Colonic mucosa (tissue), 4 donors: ENCODE measurements at regions not wholly inside any gene's neighbourhood (a gene's known extent, or its start where the extent isn't known, plus 50 kb on each side); places are given as distances from the start of the nearest gene placed in this dataset.

Experiments
- DNase-seq: peaks from one replicate; pipeline ENCODE4 v3.0.0-alpha.2; 2020
- H3K27ac ChIP-seq: fragments of 200-600 bp; one replicate; pipeline ENCODE4 v1.8.0; 2021
- H3K27me3 ChIP-seq: fragments of 200-600 bp; one replicate; pipeline ENCODE4 v1.8.0; 2021
- H3K36me3 ChIP-seq: fragments of 200-600 bp; one replicate; pipeline ENCODE4 v1.8.0; 2021
- H3K4me1 ChIP-seq: fragments of 200-600 bp; one replicate; pipeline ENCODE4 v1.8.0; 2021; ENCODE audit warnings: mild to moderate bottlenecking
- H3K4me3 ChIP-seq: fragments of 200-600 bp; one replicate; pipeline ENCODE4 v1.8.0; 2021
- H3K9ac ChIP-seq, 2 donors: one replicate each; pipeline ENCODE4 v1.7.0; 2013; ENCODE audit warnings: control low read depth in 2 of 2, low read depth in 2 of 2, low read length in 2 of 2
- H3K9me3 ChIP-seq: fragments of 200-600 bp; one replicate; pipeline ENCODE4 v1.8.0; 2021
- intact Hi-C: fragments of 100-400 bp; cut with DNase I; formaldehyde crosslinking; loops from one replicate; pipeline ENCODE4 v1.14.1; 2022
- TF ChIP-seq, protein P1 (sequence below): fragments of 200-600 bp; IDR thresholded peaks from one replicate; pipeline ENCODE4 v1.8.0; 2022; ENCODE audit warnings: antibody characterized with exemption, mild to moderate bottlenecking
- donor health status: healthy.
- donor health status: DM: no; HTN: no; CAD: no.
- donor health status: DM: no; HTN: no; CAD: no.

DNA sequence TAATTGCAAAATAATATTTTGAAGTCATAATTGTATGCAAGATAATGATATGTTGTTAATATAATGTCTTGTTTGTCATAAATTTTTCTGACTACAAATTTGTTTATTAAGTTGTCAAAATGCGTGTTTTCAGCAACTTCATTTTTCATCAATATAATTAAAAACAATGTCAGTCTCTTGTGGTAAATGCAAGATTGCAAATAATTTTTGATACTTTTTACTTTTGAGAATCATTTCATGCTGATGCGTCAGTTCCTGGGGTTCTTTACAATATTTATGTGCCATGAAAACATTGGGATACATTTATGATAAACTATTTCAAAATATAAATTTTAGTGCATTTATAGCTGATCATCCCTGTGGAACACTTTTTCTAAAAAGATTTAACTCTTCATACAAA is 1504.8 kb downstream of the BRD1 start:
- H3K9ac ChIP-seq, result no peak overlapping the region
- TF ChIP-seq, protein P1, sequence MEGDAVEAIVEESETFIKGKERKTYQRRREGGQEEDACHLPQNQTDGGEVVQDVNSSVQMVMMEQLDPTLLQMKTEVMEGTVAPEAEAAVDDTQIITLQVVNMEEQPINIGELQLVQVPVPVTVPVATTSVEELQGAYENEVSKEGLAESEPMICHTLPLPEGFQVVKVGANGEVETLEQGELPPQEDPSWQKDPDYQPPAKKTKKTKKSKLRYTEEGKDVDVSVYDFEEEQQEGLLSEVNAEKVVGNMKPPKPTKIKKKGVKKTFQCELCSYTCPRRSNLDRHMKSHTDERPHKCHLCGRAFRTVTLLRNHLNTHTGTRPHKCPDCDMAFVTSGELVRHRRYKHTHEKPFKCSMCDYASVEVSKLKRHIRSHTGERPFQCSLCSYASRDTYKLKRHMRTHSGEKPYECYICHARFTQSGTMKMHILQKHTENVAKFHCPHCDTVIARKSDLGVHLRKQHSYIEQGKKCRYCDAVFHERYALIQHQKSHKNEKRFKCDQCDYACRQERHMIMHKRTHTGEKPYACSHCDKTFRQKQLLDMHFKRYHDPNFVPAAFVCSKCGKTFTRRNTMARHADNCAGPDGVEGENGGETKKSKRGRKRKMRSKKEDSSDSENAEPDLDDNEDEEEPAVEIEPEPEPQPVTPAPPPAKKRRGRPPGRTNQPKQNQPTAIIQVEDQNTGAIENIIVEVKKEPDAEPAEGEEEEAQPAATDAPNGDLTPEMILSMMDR, result no peak

DNA sequence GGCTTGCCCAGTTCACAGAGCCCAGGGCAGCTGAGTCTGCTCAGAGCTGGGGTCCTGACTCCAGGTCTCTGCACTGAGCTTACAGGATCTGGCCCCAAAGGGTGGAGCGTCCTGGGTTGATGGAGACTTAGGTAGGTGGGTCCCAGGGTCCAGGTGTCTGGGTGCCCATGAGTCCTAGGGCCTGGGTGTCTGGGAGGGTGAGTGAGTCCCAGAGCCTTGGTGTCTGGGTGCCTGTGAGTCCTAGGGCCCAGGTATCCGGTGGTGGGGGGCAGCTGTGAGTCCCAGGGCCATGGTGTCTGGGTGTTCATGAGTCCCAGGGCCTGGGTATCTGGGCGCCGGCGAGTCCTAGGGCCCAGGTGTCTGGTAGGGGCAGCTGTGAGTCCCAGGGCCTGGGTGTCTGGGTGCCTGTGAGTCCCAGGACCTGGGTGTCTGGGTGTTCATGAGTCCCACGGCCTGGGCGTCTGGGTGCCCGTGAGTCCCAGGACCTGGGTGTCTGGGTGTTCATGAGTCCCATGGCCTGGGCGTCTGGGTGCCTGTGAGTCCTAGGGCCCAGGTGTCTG is 1505.6 kb downstream of the BRD1 start:
- no peak overlapping the region for H3K4me3 ChIP-seq
- no peaks in the 10 kb centered on the region for H3K9me3 ChIP-seq
- no peaks in the 10 kb centered on the region for H3K4me1 ChIP-seq
- H3K36me3 ChIP-seq, result no peaks in the 10 kb centered on the region
- TF ChIP-seq, protein P1, result no peak
- H3K9ac ChIP-seq, result no peak overlapping the region
- intact Hi-C loops, result no loop called here
- no peak overlapping the region for H3K27ac ChIP-seq
- H3K27me3 ChIP-seq, result no peaks in the 10 kb centered on the region
- DNase-seq, result no peak

More for the DNA sequence above, 1504.8 kb downstream of the BRD1 start:
- no peaks in the 10 kb centered on the region for H3K9me3 ChIP-seq
- no peaks in the 10 kb centered on the region for H3K36me3 ChIP-seq
- no peak overlapping the region for H3K27ac ChIP-seq
- H3K4me1 ChIP-seq, result no peaks in the 10 kb centered on the region
- intact Hi-C loops, result no loop called here
- H3K4me3 ChIP-seq, result no peak overlapping the region
- H3K27me3 ChIP-seq, result no peaks in the 10 kb centered on the region
- no peak for DNase-seq

DNA sequence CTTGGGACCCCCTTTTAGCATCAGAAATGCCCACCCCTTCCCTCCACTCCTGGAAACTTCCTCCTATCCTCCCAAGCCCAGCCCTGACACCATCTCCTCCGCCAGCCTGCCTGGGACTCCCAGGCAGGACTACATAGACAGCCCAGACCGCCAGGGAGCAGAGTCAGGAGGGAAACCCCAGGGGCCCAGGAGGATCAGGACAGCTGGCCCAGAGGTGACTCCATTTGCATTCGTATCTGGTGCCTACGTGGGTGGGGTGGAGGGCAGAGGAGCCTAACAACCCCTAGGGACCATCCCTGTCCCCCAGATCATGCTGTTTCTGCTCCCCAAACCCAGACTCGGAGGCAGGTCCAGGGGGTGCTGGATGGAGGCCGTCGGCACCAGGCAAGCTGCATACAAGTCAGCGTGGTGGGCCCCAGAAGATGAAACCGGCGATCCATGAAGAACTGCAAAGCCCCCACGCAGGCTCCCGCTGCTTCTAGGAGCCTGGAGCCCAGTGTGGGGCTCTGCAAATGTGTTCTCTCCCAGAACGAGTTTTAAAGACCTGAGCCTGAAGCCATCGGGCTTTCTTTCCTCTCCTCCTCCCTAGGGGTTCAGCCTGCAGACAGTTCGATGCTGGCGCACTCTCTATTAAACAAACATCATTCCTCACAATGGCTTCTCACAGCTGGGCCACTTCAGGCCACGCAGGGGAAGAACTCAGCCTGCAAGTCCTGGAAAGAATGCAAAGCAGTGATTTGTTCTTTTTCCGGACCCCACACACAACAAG is 1506.8 kb downstream of the BRD1 start:
- H3K27ac ChIP-seq, result no peak overlapping the region
- no peak for DNase-seq
- intact Hi-C loops, result no loop called here
- H3K9ac ChIP-seq, result no peak overlapping the region
- H3K4me1 ChIP-seq, result no peaks in the 10 kb centered on the region
- no peaks in the 10 kb centered on the region for H3K36me3 ChIP-seq
- H3K27me3 ChIP-seq, result no peaks in the 10 kb centered on the region
- H3K9me3 ChIP-seq, result no peaks in the 10 kb centered on the region
- TF ChIP-seq, protein P1, result no peak
- no peak overlapping the region for H3K4me3 ChIP-seq

DNA sequence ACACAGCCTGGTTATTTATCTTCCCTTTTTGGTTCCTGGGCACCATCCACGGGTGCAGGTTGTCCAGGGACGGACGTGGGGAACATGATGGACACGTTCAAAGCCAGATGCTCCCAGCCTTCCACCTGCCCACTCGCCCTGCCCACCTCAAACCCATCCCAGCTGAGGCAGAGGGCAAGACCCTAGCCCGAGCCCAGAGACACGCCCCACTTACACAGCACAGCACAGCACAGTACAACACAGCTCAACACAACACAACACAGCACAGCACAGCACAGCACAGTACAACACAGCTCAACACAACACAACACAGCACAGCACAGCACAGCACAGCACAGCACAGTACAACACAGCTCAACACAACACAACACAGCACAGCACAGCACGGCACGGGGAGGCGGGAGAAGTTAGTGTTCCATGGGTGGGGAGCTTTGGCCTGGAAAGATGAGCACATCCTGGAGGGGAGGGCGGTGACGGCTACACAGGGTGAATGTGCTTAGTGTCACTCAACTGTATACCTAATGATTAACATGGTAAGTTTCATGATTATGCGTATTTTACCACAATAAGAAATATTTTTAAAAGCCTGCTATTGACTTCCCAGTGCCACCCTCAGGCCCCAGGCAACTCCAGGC is 1507.5 kb downstream of the BRD1 start:
- no peak overlapping the region for H3K9ac ChIP-seq
- H3K4me3 ChIP-seq, result no peak overlapping the region
- intact Hi-C loops, result no loop called here
- H3K36me3 ChIP-seq, result no peaks in the 10 kb centered on the region
- no peaks in the 10 kb centered on the region for H3K4me1 ChIP-seq
- H3K9me3 ChIP-seq, result no peaks in the 10 kb centered on the region
- no peak overlapping the region for H3K27ac ChIP-seq
- TF ChIP-seq, protein P1, result no peak
- H3K27me3 ChIP-seq, result no peaks in the 10 kb centered on the region
- no peak for DNase-seq

DNA sequence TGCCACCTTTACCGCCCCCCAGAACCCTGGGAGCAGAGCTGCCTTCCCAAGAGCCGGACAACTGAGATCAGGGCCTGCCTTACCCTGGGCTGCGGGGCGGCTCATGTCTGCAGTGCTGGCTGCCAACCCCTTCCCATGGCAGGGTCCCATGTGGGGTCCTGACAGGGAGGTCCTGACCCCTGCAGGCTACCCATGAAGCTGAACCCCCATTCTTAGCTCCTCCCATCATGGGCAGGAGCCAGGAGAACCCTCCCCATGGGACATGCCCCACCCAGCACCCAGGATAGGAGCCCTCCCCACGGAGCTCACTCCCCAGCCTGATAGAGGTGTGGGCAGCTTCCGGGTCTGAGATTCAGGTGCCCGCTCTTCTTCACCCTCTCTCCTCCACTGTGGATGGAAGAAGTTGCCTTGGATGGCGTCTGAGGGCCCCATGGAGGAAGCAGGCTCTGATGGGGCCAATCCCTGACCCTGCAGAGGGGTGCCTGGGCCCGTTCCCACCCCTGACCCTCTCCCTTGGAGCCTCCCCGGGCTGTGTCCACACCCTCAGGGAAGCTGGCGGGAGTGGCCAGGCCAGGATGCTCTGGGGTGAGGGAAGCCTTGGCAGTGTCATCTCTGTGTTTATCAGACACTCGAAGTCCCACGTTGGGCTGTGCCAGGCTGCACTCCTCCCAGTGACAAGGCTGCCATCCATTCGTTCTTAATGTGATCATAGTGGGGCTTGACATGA is 1508.2 kb downstream of the BRD1 start:
- H3K9ac ChIP-seq, result no peak overlapping the region

More for the DNA sequence above, 1508.2 kb downstream of the BRD1 start:
- Histone ChIP-seq H3K36me3 (no peaks in the 10 kb centered on the region), H3K9me3 (no peaks in the 10 kb centered on the region), H3K4me1 (no peaks in the 10 kb centered on the region), H3K4me3 (no peak overlapping the region), H3K27ac (no peak overlapping the region), H3K27me3 (no peaks in the 10 kb centered on the region)
- DNase-seq, result no peak
- TF ChIP-seq, protein P1, result no peak
- intact Hi-C loops, result no loop called here
